Activated naive CD4-positive, alpha-beta T cell treated with anti-CD3 and anti-CD28 coated beads, Interleukin-2, amount 50 U/mL, for 72 hours (primary cell): ENCODE measurements at regions not wholly inside any gene's neighbourhood (a gene's known extent, or its start where the extent isn't known, plus 50 kb on each side); places are given as distances from the start of the nearest gene placed in this dataset.
"Not testable (repeated sequence)": the region's sequence is repeated elsewhere in the genome, so short reads cannot be mapped to it uniquely, and the experiment has no call there.

Source experiments
- ATAC-seq, 2 donors: fragments of 150-1000 bp; cut with Tn5 transposase; 2 replicates each; pipeline ENCODE4 v1.10.0; 2021; ENCODE audit warnings: mild to moderate bottlenecking in 2 of 2, moderate library complexity in 2 of 2
- DNase-seq, 2 donors: peaks; one replicate each; pipeline ENCODE4 v3.0.0; 2021 to 2022; ENCODE audit warnings: low spot score in 2 of 2
- H3K27ac Mint-ChIP-seq, 2 donors: one replicate each; pipeline ENCODE4 v1.8.0; 2022; ENCODE audit warnings: mild to moderate bottlenecking in 2 of 2, mixed read lengths in 2 of 2
- H3K36me3 Mint-ChIP-seq, 2 donors: one replicate each; pipeline ENCODE4 v1.8.0; 2022; ENCODE audit warnings: mixed read lengths in 2 of 2
- H3K9me3 Mint-ChIP-seq, 2 donors: one replicate each; pipeline ENCODE4 v1.8.0; 2022; ENCODE audit warnings: mixed read lengths in 2 of 2

GRCh38 chr7:119578116-119578515, 694.9 kb upstream of the KCND2 start:
- peaks cover 5 to 15% of the 10 kb centered on the region in 2 donors for H3K9me3 Mint-ChIP-seq
- no peak for DNase-seq
- ATAC-seq = no peak

GRCh38 chr7:119594956-119595355, 678.0 kb upstream of the KCND2 start:
- Mint-ChIP-seq H3K9me3 (peaks cover 4 to 19% of the 10 kb centered on the region in 2 donors), H3K27ac (no peak overlapping the region), H3K36me3 (no peaks in the 10 kb centered on the region)
- ATAC-seq (no peak), DNase-seq (no peak)

More at GRCh38 chr7:119578116-119578515, 694.9 kb upstream of the KCND2 start:
- Mint-ChIP-seq H3K36me3 (no peaks in the 10 kb centered on the region), H3K27ac (no peak overlapping the region)

GRCh38 chr7:119596651-119597050, 676.3 kb upstream of the KCND2 start:
- no peak for DNase-seq
- no peak for ATAC-seq
- Mint-ChIP-seq H3K9me3 (peaks cover 4 to 19% of the 10 kb centered on the region in 2 donors), H3K36me3 (no peaks in the 10 kb centered on the region), H3K27ac (no peak overlapping the region)

GRCh38 chr7:119606297-119606696, 666.7 kb upstream of the KCND2 start:
- peaks cover 30 to 33% of the 10 kb centered on the region in 2 donors for H3K9me3 Mint-ChIP-seq
- H3K27ac Mint-ChIP-seq = no peak overlapping the region
- H3K36me3 Mint-ChIP-seq = peaks cover 0 to 5% of the 10 kb centered on the region in 2 donors
- DNase-seq (no peak), ATAC-seq (no peak)

GRCh38 chr7:119620769-119621168, 652.2 kb upstream of the KCND2 start:
- ATAC-seq (no peak), DNase-seq (no peak)
- Mint-ChIP-seq H3K36me3 (no peaks in the 10 kb centered on the region), H3K27ac (no peak overlapping the region), H3K9me3 (peaks cover 16 to 31% of the 10 kb centered on the region in 2 donors)

- ATAC-seq = no peak
- H3K36me3 Mint-ChIP-seq = no peaks in the 10 kb centered on the region
- no peak for DNase-seq
- no peak overlapping the region for H3K27ac Mint-ChIP-seq
- H3K9me3 Mint-ChIP-seq = peaks cover 13 to 15% of the 10 kb centered on the region in 2 donors
Observed at GRCh38 chr7:119623427-119623826, 649.5 kb upstream of the KCND2 start.

- Mint-ChIP-seq H3K9me3 (peaks cover 8 to 13% of the 10 kb centered on the region in 2 donors), H3K36me3 (no peaks in the 10 kb centered on the region), H3K27ac (no peak overlapping the region)
- ATAC-seq (no peak), DNase-seq (no peak)
Observed at GRCh38 chr7:119630406-119630969, 642.5 kb upstream of the KCND2 start.

GRCh38 chr7:119633812-119634211, 639.2 kb upstream of the KCND2 start:
- H3K27ac Mint-ChIP-seq, DNase-seq, ATAC-seq, H3K36me3 Mint-ChIP-seq: not testable (repeated sequence)
- peaks cover 25 to 26% of the 10 kb centered on the region in 2 donors for H3K9me3 Mint-ChIP-seq

- no peak for ATAC-seq
- no peak for DNase-seq
Observed at GRCh38 chr7:119640326-119640725, 632.6 kb upstream of the KCND2 start.

GRCh38 chr7:119640861-119641260, 632.1 kb upstream of the KCND2 start:
- ATAC-seq (no peak), DNase-seq (no peak)
- peaks cover 25 to 35% of the 10 kb centered on the region in 2 donors for H3K9me3 Mint-ChIP-seq
- H3K27ac Mint-ChIP-seq = no peak overlapping the region
- no peaks in the 10 kb centered on the region for H3K36me3 Mint-ChIP-seq

More at GRCh38 chr7:119640326-119640725, 632.6 kb upstream of the KCND2 start:
- Mint-ChIP-seq H3K9me3 (peaks cover 25 to 35% of the 10 kb centered on the region in 2 donors), H3K27ac (no peak overlapping the region), H3K36me3 (no peaks in the 10 kb centered on the region)

- peaks cover 14 to 23% of the 10 kb centered on the region in 2 donors for H3K9me3 Mint-ChIP-seq
- no peak for DNase-seq
- ATAC-seq = no peak
- peaks cover 8 to 10% of the 10 kb centered on the region in 2 donors for H3K36me3 Mint-ChIP-seq
- H3K27ac Mint-ChIP-seq = no peak overlapping the region
Observed at GRCh38 chr7:119643558-119643957, 629.4 kb upstream of the KCND2 start.

- Mint-ChIP-seq H3K27ac (no peak overlapping the region), H3K9me3 (peaks cover 5 to 23% of the 10 kb centered on the region in 2 donors), H3K36me3 (peaks cover 8 to 10% of the 10 kb centered on the region in 2 donors)
- no peak for ATAC-seq
- DNase-seq = no peak
Observed at GRCh38 chr7:119647286-119647685, 625.7 kb upstream of the KCND2 start.

- ATAC-seq, DNase-seq, H3K36me3 Mint-ChIP-seq, H3K27ac Mint-ChIP-seq: not testable (repeated sequence)
- H3K9me3 Mint-ChIP-seq = peaks cover 8 to 18% of the 10 kb centered on the region in 2 donors
Observed at GRCh38 chr7:119648752-119649151, 624.2 kb upstream of the KCND2 start.

GRCh38 chr7:119660080-119660479, 612.9 kb upstream of the KCND2 start:
- no peak overlapping the region for H3K27ac Mint-ChIP-seq
- DNase-seq = no peak
- ATAC-seq = no peak
- no peaks in the 10 kb centered on the region for H3K36me3 Mint-ChIP-seq
- H3K9me3 Mint-ChIP-seq = peaks cover 0 to 6% of the 10 kb centered on the region in 2 donors

- Mint-ChIP-seq H3K27ac (no peak overlapping the region), H3K36me3 (no peaks in the 10 kb centered on the region), H3K9me3 (peaks cover 11 to 14% of the 10 kb centered on the region in 2 donors)
- ATAC-seq (no peak), DNase-seq (no peak)
Observed at GRCh38 chr7:119664601-119665000, 608.4 kb upstream of the KCND2 start.

- DNase-seq (no peak), ATAC-seq (no peak)
- H3K27ac Mint-ChIP-seq = no peak overlapping the region
- H3K9me3 Mint-ChIP-seq = peaks cover 15 to 17% of the 10 kb centered on the region in 2 donors
- H3K36me3 Mint-ChIP-seq = no peaks in the 10 kb centered on the region
Observed at GRCh38 chr7:119665796-119666195, 607.2 kb upstream of the KCND2 start.

GRCh38 chr7:119681336-119681735, 591.6 kb upstream of the KCND2 start:
- peaks cover 8 to 10% of the 10 kb centered on the region in 2 donors for H3K9me3 Mint-ChIP-seq
- ATAC-seq (no peak), DNase-seq (no peak)
- H3K27ac Mint-ChIP-seq = no peak overlapping the region
- no peaks in the 10 kb centered on the region for H3K36me3 Mint-ChIP-seq

- H3K36me3 Mint-ChIP-seq = no peaks in the 10 kb centered on the region
- peaks cover 4 to 13% of the 10 kb centered on the region in 2 donors for H3K9me3 Mint-ChIP-seq
- ATAC-seq = no peak
- no peak overlapping the region for H3K27ac Mint-ChIP-seq
- no peak for DNase-seq
Observed at GRCh38 chr7:119684763-119685162, 588.2 kb upstream of the KCND2 start.
